ENCODE measurements at regions not wholly inside any gene's neighbourhood (a gene's known extent, or its start where the extent isn't known, plus 50 kb on each side); places are given as distances from the start of the nearest gene placed in this dataset.

GRCh38 chr1:232682248-232682647 is 52.3 kb upstream of the SIPA1L2 start:
- intact Hi-C loops (cut with DNase I) = no loop called here

GRCh38 chr1:232684371-232685105 is 54.6 kb upstream of the SIPA1L2 start:
- 77 to 78% methylated on average over 3 of the region's 3 CpGs for WGBS, 2 donors
- no peak for ATAC-seq
- Histone ChIP-seq H3K27me3 (no peaks in the 10 kb centered on the region), H3K9me3 (no peaks in the 10 kb centered on the region), H3K36me3 (replicated peaks in 1 of 2; ENCODE audit: insufficient read depth in 1 of 2, low read depth in 2 of 2) (no peaks in the 10 kb centered on the region), H3K4me3 (no peak overlapping the region), H3K27ac (no peak overlapping the region), H3K4me1 (peaks cover 9% of the 10 kb centered on the region)
- intact Hi-C loops (cut with DNase I) = no loop called here
- no peak for TF ChIP-seq POLR2A (IDR thresholded peaks at IDR 0.05)
- TF ChIP-seq, protein P1, sequence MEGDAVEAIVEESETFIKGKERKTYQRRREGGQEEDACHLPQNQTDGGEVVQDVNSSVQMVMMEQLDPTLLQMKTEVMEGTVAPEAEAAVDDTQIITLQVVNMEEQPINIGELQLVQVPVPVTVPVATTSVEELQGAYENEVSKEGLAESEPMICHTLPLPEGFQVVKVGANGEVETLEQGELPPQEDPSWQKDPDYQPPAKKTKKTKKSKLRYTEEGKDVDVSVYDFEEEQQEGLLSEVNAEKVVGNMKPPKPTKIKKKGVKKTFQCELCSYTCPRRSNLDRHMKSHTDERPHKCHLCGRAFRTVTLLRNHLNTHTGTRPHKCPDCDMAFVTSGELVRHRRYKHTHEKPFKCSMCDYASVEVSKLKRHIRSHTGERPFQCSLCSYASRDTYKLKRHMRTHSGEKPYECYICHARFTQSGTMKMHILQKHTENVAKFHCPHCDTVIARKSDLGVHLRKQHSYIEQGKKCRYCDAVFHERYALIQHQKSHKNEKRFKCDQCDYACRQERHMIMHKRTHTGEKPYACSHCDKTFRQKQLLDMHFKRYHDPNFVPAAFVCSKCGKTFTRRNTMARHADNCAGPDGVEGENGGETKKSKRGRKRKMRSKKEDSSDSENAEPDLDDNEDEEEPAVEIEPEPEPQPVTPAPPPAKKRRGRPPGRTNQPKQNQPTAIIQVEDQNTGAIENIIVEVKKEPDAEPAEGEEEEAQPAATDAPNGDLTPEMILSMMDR (IDR thresholded peaks at IDR 0.05) = no peak
- no peak for DNase-seq

More at GRCh38 chr1:232682248-232682647, 52.3 kb upstream of the SIPA1L2 start:
- no peak overlapping the region for H3K4me3 ChIP-seq
- WGBS, 2 donors = 11 to 19% methylated on average over 4 of the region's 4 CpGs
- H3K9me3 ChIP-seq = no peaks in the 10 kb centered on the region
- DNase-seq (peak; percentile 29 to 70 (median 63)), ATAC-seq (peak; percentile 84)
- peaks cover 9% of the 10 kb centered on the region for H3K4me1 ChIP-seq
- no peaks in the 10 kb centered on the region for H3K36me3 ChIP-seq (replicated peaks in 1 of 2; ENCODE audit: insufficient read depth in 1 of 2, low read depth in 2 of 2)
- no peak overlapping the region for H3K27ac ChIP-seq
- no peaks in the 10 kb centered on the region for H3K27me3 ChIP-seq
- no peak for TF ChIP-seq POLR2A (IDR thresholded peaks at IDR 0.05)
- TF ChIP-seq, protein P1 (IDR thresholded peaks at IDR 0.05) = no peak

GRCh38 chr1:232686346-232686745 is 56.4 kb upstream of the SIPA1L2 start:
- Histone ChIP-seq H3K4me1 (peaks cover 9% of the 10 kb centered on the region), H3K27ac (no peak overlapping the region), H3K27me3 (no peaks in the 10 kb centered on the region), H3K4me3 (no peak overlapping the region), H3K9me3 (no peaks in the 10 kb centered on the region), H3K36me3 (replicated peaks in 1 of 2; ENCODE audit: insufficient read depth in 1 of 2, low read depth in 2 of 2) (no peaks in the 10 kb centered on the region)
- no peak for DNase-seq
- ATAC-seq = no peak
- WGBS, 2 donors = 53 to 63% methylated on average over 3 to 4 of the region's 4 CpGs
- intact Hi-C loops (cut with DNase I) = no loop called here
- TF ChIP-seq POLR2A (IDR thresholded peaks at IDR 0.05) = no peak
- TF ChIP-seq, protein P1 (IDR thresholded peaks at IDR 0.05) = no peak

DNA sequence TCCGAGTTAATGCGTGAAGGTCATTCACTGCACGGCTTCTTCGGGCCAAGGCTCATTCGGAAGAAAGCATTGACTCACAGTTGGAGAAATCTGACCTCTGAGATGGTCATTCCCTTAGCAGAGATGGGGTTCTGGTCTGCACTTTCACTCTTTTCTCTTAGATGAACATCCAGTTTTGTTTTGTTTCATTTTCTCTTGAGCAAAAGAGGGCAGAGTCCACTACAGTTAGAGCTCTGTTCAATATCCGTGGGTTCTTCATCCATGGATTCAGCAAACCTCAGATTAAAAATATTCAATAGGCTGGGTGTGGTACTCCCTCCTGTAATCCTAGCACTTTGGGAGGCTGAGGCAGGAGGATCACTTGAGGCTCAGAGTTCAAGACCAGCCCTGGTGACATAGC is 57.4 kb upstream of the SIPA1L2 start:
- no peaks in the 10 kb centered on the region for H3K36me3 ChIP-seq (replicated peaks in 1 of 2; ENCODE audit: insufficient read depth in 1 of 2, low read depth in 2 of 2)
- H3K9me3 ChIP-seq = no peaks in the 10 kb centered on the region
- no peak for ATAC-seq
- TF ChIP-seq, protein P1 (IDR thresholded peaks at IDR 0.05) = no peak
- TF ChIP-seq POLR2A (IDR thresholded peaks at IDR 0.05) = no peak
- H3K27me3 ChIP-seq = no peaks in the 10 kb centered on the region
- H3K27ac ChIP-seq = no peak overlapping the region
- no peak for DNase-seq
- 84 to 88% methylated on average over 6 of the region's 6 CpGs for WGBS, 2 donors
- H3K4me3 ChIP-seq = no peak overlapping the region
- intact Hi-C loops (cut with DNase I) = no loop called here
- peaks cover 4% of the 10 kb centered on the region for H3K4me1 ChIP-seq

DNA sequence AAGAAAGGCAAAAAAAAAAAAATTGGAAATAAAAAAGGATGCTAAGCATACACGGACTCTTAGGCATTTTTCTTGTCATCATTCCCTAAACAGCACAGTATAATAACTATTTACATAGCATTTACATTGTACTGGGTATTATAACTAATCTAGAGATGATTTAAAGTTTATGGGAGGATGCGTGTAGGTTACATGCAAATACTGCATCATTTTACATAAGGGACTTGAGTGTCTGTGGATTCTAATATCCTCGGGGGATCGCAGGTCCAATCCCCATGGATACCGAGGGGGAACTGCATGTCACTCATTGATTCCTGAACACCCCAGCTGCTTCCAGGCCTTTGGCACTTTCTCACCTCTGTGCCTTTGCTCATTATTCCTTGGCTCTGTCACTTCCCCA is 57.8 kb upstream of the SIPA1L2 start:
- H3K27me3 ChIP-seq = no peaks in the 10 kb centered on the region
- 90 to 93% methylated on average over 5 of the region's 5 CpGs for WGBS, 2 donors
- DNase-seq (no peak), ATAC-seq (no peak)
- H3K4me1 ChIP-seq = peaks cover under 1% of the 10 kb centered on the region
- no peak overlapping the region for H3K4me3 ChIP-seq
- TF ChIP-seq, protein P1 (IDR thresholded peaks at IDR 0.05) = no peak
- no peak for TF ChIP-seq POLR2A (IDR thresholded peaks at IDR 0.05)
- H3K9me3 ChIP-seq = no peaks in the 10 kb centered on the region
- H3K36me3 ChIP-seq (replicated peaks in 1 of 2; ENCODE audit: insufficient read depth in 1 of 2, low read depth in 2 of 2) = no peaks in the 10 kb centered on the region
- intact Hi-C loops (cut with DNase I) = no loop called here
- no peak overlapping the region for H3K27ac ChIP-seq

Measured in body of pancreas (tissue), 4 donors.